ENCODE measurements at regions not wholly inside any gene's neighbourhood (a gene's known extent, or its start where the extent isn't known, plus 50 kb on each side); places are given as distances from the start of the nearest gene placed in this dataset.
"Not testable (repeated sequence)": the region's sequence is repeated elsewhere in the genome, so short reads cannot be mapped to it uniquely, and the experiment has no call there.

GRCh38 chr15:31501536-31502157, 175.0 kb downstream of the KLF13 start:
- Histone ChIP-seq H3K9me3 (no peaks in the 10 kb centered on the region), H3K4me1 (ENCODE audit: control insufficient read depth in 1 of 2, low read depth in 2 of 2) (no peaks in the 10 kb centered on the region), H3K4me3 (no peak overlapping the region), H3K36me3 (no peaks in the 10 kb centered on the region), H3K27ac (no peak overlapping the region), H3K27me3 (replicated peaks; ENCODE audit: insufficient read depth) (no peaks in the 10 kb centered on the region)
- TF ChIP-seq CTCF (IDR thresholded peaks at IDR 0.05): no peak
- ATAC-seq (ENCODE audit: insufficient number of reproducible peaks, low FRiP score, low read depth) (no peak), DNase-seq (ENCODE audit: low spot score) (no peak)

GRCh38 chr15:31502541-31503229, 176.1 kb downstream of the KLF13 start:
- H3K4me1 ChIP-seq (ENCODE audit: control insufficient read depth in 1 of 2, low read depth in 2 of 2): no peaks in the 10 kb centered on the region
- H3K9me3 ChIP-seq: no peaks in the 10 kb centered on the region
- no peaks in the 10 kb centered on the region for H3K27me3 ChIP-seq (replicated peaks; ENCODE audit: insufficient read depth)
- DNase-seq (ENCODE audit: low spot score) (no peak), ATAC-seq (ENCODE audit: insufficient number of reproducible peaks, low FRiP score, low read depth) (no peak)
- H3K4me3 ChIP-seq: no peak overlapping the region
- TF ChIP-seq CTCF (IDR thresholded peaks at IDR 0.05): no peak
- H3K36me3 ChIP-seq: no peaks in the 10 kb centered on the region
- no peak overlapping the region for H3K27ac ChIP-seq

GRCh38 chr15:31503256-31503655, 176.6 kb downstream of the KLF13 start:
- Histone ChIP-seq H3K4me1 (ENCODE audit: control insufficient read depth in 1 of 2, low read depth in 2 of 2) (no peaks in the 10 kb centered on the region), H3K27ac (no peak overlapping the region), H3K4me3 (no peak overlapping the region), H3K9me3 (no peaks in the 10 kb centered on the region), H3K27me3 (replicated peaks; ENCODE audit: insufficient read depth) (no peaks in the 10 kb centered on the region), H3K36me3 (no peaks in the 10 kb centered on the region)
- ATAC-seq (ENCODE audit: insufficient number of reproducible peaks, low FRiP score, low read depth): no peak
- no peak for DNase-seq (ENCODE audit: low spot score)
- no peak for TF ChIP-seq CTCF (IDR thresholded peaks at IDR 0.05)

- H3K4me3 ChIP-seq: no peak overlapping the region
- no peak overlapping the region for H3K27ac ChIP-seq
- ATAC-seq (ENCODE audit: insufficient number of reproducible peaks, low FRiP score, low read depth) (no peak), DNase-seq (ENCODE audit: low spot score) (no peak)
- H3K9me3 ChIP-seq: no peaks in the 10 kb centered on the region
- TF ChIP-seq CTCF (IDR thresholded peaks at IDR 0.05): no peak
- no peaks in the 10 kb centered on the region for H3K36me3 ChIP-seq
- no peaks in the 10 kb centered on the region for H3K4me1 ChIP-seq (ENCODE audit: control insufficient read depth in 1 of 2, low read depth in 2 of 2)
- H3K27me3 ChIP-seq (replicated peaks; ENCODE audit: insufficient read depth): no peaks in the 10 kb centered on the region
Observed at GRCh38 chr15:31503758-31504461, 177.3 kb downstream of the KLF13 start.

GRCh38 chr15:31504462-31504839, 177.8 kb downstream of the KLF13 start:
- ATAC-seq (ENCODE audit: insufficient number of reproducible peaks, low FRiP score, low read depth) (no peak), DNase-seq (ENCODE audit: low spot score) (no peak)
- H3K27me3 ChIP-seq (replicated peaks; ENCODE audit: insufficient read depth): no peaks in the 10 kb centered on the region
- no peak overlapping the region for H3K4me3 ChIP-seq
- TF ChIP-seq CTCF (IDR thresholded peaks at IDR 0.05): no peak
- H3K27ac ChIP-seq: no peak overlapping the region
- H3K36me3 ChIP-seq: no peaks in the 10 kb centered on the region
- H3K9me3 ChIP-seq: no peaks in the 10 kb centered on the region
- no peaks in the 10 kb centered on the region for H3K4me1 ChIP-seq (ENCODE audit: control insufficient read depth in 1 of 2, low read depth in 2 of 2)

- not testable (repeated sequence) for ATAC-seq (ENCODE audit: insufficient number of reproducible peaks, low FRiP score, low read depth); H3K4me1 ChIP-seq (ENCODE audit: control insufficient read depth in 1 of 2, low read depth in 2 of 2); H3K9me3 ChIP-seq; H3K36me3 ChIP-seq; H3K4me3 ChIP-seq; H3K27ac ChIP-seq; DNase-seq (ENCODE audit: low spot score); H3K27me3 ChIP-seq (replicated peaks; ENCODE audit: insufficient read depth)
Observed at GRCh38 chr15:31507573-31507972, 180.9 kb downstream of the KLF13 start.
